ENCODE measurements at regions not wholly inside any gene's neighbourhood (a gene's known extent, or its start where the extent isn't known, plus 50 kb on each side); places are given as distances from the start of the nearest gene placed in this dataset.

- TF ChIP-seq CTCF (optimal IDR thresholded peaks at IDR 0.05 in 1 of 3, IDR thresholded peaks at IDR 0.05 in 1 of 3, conservative IDR thresholded peaks at IDR 0.05 in 1 of 3; ENCODE audit: extremely low read depth in 1 of 3, insufficient read depth in 2 of 3, low read length in 3 of 3) = no peak
- TF ChIP-seq EZH2 (IDR thresholded peaks at IDR 0.05; ENCODE audit: low read length) = no peak
Measured at GRCh38 chr10:57986422-57986821, 281.3 kb downstream of the IPMK start.

Data from keratinocyte (primary cell).